Endothelial cell of umbilical vein (primary cell): ENCODE measurements at regions not wholly inside any gene's neighbourhood (a gene's known extent, or its start where the extent isn't known, plus 50 kb on each side); places are given as distances from the start of the nearest gene placed in this dataset.

Source experiments
- BruUV-seq: library from RNA; stranded (reverse); fragments of 400-500 nt; replicated peaks from 2 replicates; lab custom pipeline; 2021; lab: Mats Ljungman, UMichigan
- CTCF ChIA-PET: fragments of 300-600, 350-600 bp; sonication (Branson Sonifier 250); formaldehyde crosslinking; loops from one replicate; lab custom pipeline; 2021; ENCODE audit warnings: antibody characterized with exemption, inconsistent platforms; lab: Charles Lee
- POLR2A ChIA-PET: fragments of 300-600, 350-600 bp; sonication (Branson Sonifier 250); formaldehyde crosslinking; loops from one replicate; lab custom pipeline; 2021; ENCODE audit warnings: antibody characterized with exemption, inconsistent platforms; lab: Charles Lee
- DNase-seq: peaks from one replicate; pipeline ENCODE4 v3.0.0-alpha.2; 2011; ENCODE audit warnings: low read depth, low spot score
- FAIRE-seq: peaks from 2 replicates; lab custom pipeline; 2011; peaks lifted over from hg19 to GRCh38; lab: Jason Lieb, UNC
- H2AFZ ChIP-seq: 2 replicates; pipeline ENCODE4 v1.6.0; 2012; ENCODE audit warnings: low read depth, low read length, control low read depth, inconsistent platforms
- H3K27ac ChIP-seq: 2 replicates; pipeline ENCODE4 v1.5.1; 2011; ENCODE audit warnings: low read depth, mild to moderate bottlenecking, control low read depth, low read length, moderate library complexity; ENCODE audit not compliant: insufficient read depth
- H3K27me3 ChIP-seq, 2 experiments: 2 replicates each; pipeline versions ENCODE4 v1.6.0 to v1.6.1; 2011; ENCODE audit warnings: low read length in 2 of 2, mixed read lengths in 1 of 2; ENCODE audit not compliant: control insufficient read depth in 2 of 2, insufficient read depth in 2 of 2
- H3K36me3 ChIP-seq, 2 experiments: 2 replicates in 1 of 2; 3 replicates in 1 of 2; pipeline ENCODE4 v1.5.1; 2011; ENCODE audit warnings: low read length in 2 of 2, mild to moderate bottlenecking in 1 of 2, moderate library complexity in 1 of 2; ENCODE audit not compliant: control insufficient read depth in 2 of 2, insufficient read depth in 2 of 2; ENCODE audit errors: extremely low read depth in 1 of 2
- H3K4me1 ChIP-seq: 3 replicates; pipeline ENCODE4 v1.5.1; 2011; ENCODE audit warnings: mild to moderate bottlenecking, low read length; ENCODE audit not compliant: control insufficient read depth, insufficient read depth; ENCODE audit errors: extremely low read depth
- H3K4me2 ChIP-seq: 2 replicates; pipeline ENCODE4 v1.6.1; 2011; ENCODE audit warnings: low read length, control low read depth, mixed read lengths; ENCODE audit not compliant: insufficient read depth
- H3K4me3 ChIP-seq, 3 experiments: fragments of 200-600 bp in 1 of 3; sonication (generic), shearing (Covaris generic) in 1 of 3; replicated peaks in 1 of 3; 2 replicates each; pipeline ENCODE4 v1.5.1; 2011 to 2016; ENCODE audit warnings: control low read depth in 3 of 3, low read length in 3 of 3, mild to moderate bottlenecking in 2 of 3, inconsistent platforms in 1 of 3, low read depth in 1 of 3, moderate library complexity in 1 of 3; ENCODE audit not compliant: insufficient read depth in 1 of 3
- H3K79me2 ChIP-seq: 2 replicates; pipeline ENCODE4 v1.6.0; 2012; ENCODE audit warnings: low read length, inconsistent platforms; ENCODE audit not compliant: control insufficient read depth, insufficient read depth
- H3K9ac ChIP-seq: replicated peaks from 2 replicates; pipeline ENCODE3; 2011; ENCODE audit warnings: low read length, control low read depth; ENCODE audit not compliant: insufficient read depth; ENCODE audit errors: extremely low read depth
- H3K9me1 ChIP-seq: replicated peaks from 3 replicates; pipeline ENCODE4 v1.6.0; 2011; ENCODE audit warnings: mild to moderate bottlenecking, low read length; ENCODE audit not compliant: control insufficient read depth, insufficient read depth; ENCODE audit errors: extremely low read depth
- H3K9me3 ChIP-seq: replicated peaks from 2 replicates; pipeline ENCODE4 v1.5.1; 2012; ENCODE audit warnings: low read length, inconsistent platforms; ENCODE audit not compliant: control insufficient read depth, insufficient read depth
- H4K20me1 ChIP-seq: replicated peaks from 2 replicates; pipeline ENCODE3; 2011; ENCODE audit warnings: mild to moderate bottlenecking, low read length; ENCODE audit not compliant: control insufficient read depth, insufficient read depth; ENCODE audit errors: extremely low read depth
- CTCF ChIP-seq, 2 donors: IDR thresholded peaks; 1 replicate in 1 of 2; 2 replicates in 1 of 2; pipeline ENCODE4 v1.5.1; 2011; ENCODE audit warnings: low read length in 2 of 2, mild to moderate bottlenecking in 2 of 2, moderate library complexity in 2 of 2, control low read depth in 1 of 2, inconsistent platforms in 1 of 2, low read depth in 1 of 2; ENCODE audit not compliant: insufficient read depth in 1 of 2; ENCODE audit errors: extremely low read depth in 1 of 2
- EZH2 ChIP-seq: IDR thresholded peaks from 2 replicates; pipeline ENCODE4 v1.6.1; 2012; ENCODE audit warnings: borderline replicate concordance, low read depth, mild to moderate bottlenecking, moderate library complexity, low read length, inconsistent platforms; ENCODE audit not compliant: severe bottlenecking
- FOS ChIP-seq: IDR thresholded peaks from 2 replicates; pipeline ENCODE4 v1.6.1; 2011; ENCODE audit warnings: mild to moderate bottlenecking, low read length, moderate library complexity, borderline replicate concordance; ENCODE audit not compliant: insufficient read depth
- GATA2 ChIP-seq: IDR thresholded peaks from 2 replicates; pipeline ENCODE4 v1.7.0; 2011; ENCODE audit warnings: low read depth, mild to moderate bottlenecking, moderate library complexity, mixed read lengths, low read length; ENCODE audit not compliant: insufficient read length, insufficient read depth
- JUN ChIP-seq: IDR thresholded peaks from 2 replicates; pipeline ENCODE4 v1.6.1; 2011; ENCODE audit warnings: borderline replicate concordance, low read depth; ENCODE audit not compliant: insufficient read length, insufficient read depth
- MAX ChIP-seq: IDR thresholded peaks from 2 replicates; pipeline ENCODE4 v1.6.1; 2011; ENCODE audit not compliant: insufficient read depth, insufficient read length
- MYC ChIP-seq: IDR thresholded peaks from one replicate; pipeline ENCODE4 v1.6.1; 2011; ENCODE audit warnings: mild to moderate bottlenecking, low read depth, low read length
- POLR2A ChIP-seq: IDR thresholded peaks from 2 replicates; pipeline ENCODE4 v1.6.1; 2012; ENCODE audit warnings: low read depth, mild to moderate bottlenecking, control low read depth, low read length
- POLR2AphosphoS5 ChIP-seq: IDR thresholded peaks from 2 replicates; pipeline ENCODE4 v1.6.1; 2012; ENCODE audit warnings: low read depth, mild to moderate bottlenecking, control low read depth, low read length, moderate library complexity; ENCODE audit not compliant: insufficient read depth
- dilution Hi-C: fragments of 300-500 bp; cut with MboI; formaldehyde crosslinking; loops from one replicate; pipeline ENCODE4 v1.15.0; 2019; ENCODE audit warnings: low sequenced_read_pairs; ENCODE audit not compliant: extremely low pct_ligation_motif_present
- intact Hi-C: fragments of 100-400 bp; cut with micrococcal nuclease; formaldehyde crosslinking; loops from one replicate; pipeline ENCODE4 v1.10.0; 2022

- TF ChIP-seq EZH2 (no peak), POLR2A (no peak), MAX (no peak), GATA2 (no peak), POLR2AphosphoS5 (no peak), MYC (no peak), CTCF (IDR thresholded peaks at IDR 0.05; ENCODE audit: extremely low read depth in 1 of 2, insufficient read depth in 1 of 2, low read depth in 1 of 2, low read length in 2 of 2) (no peak), FOS (no peak), JUN (no peak)
- dilution Hi-C loops = no loop called here
- Histone ChIP-seq H3K4me1 (no peaks in the 10 kb centered on the region), H2AFZ (no peak overlapping the region), H3K9ac (no peak overlapping the region), H3K79me2 (no peaks in the 10 kb centered on the region), H3K27me3 (no peaks in the 10 kb centered on the region), H3K9me3 (no peaks in the 10 kb centered on the region), H3K4me2 (no peak overlapping the region), H3K36me3 (no peaks in the 10 kb centered on the region), H3K27ac (no peak overlapping the region), H3K9me1 (no peaks in the 10 kb centered on the region), H3K4me3 (no peak overlapping the region), H4K20me1 (no peaks in the 10 kb centered on the region)
- DNase-seq = no peak
- ChIA-PET CTCF (no interaction called here), POLR2A (no interaction called here)
- intact Hi-C loops = no loop called here
- BruUV-seq = no TSS peak
- FAIRE-seq = no peak
Observed at GRCh38 chr1:187903223-187903622, 1074.5 kb downstream of the PLA2G4A start.
